Endothelial cell of umbilical vein (primary cell): ENCODE measurements at regions not wholly inside any gene's neighbourhood (a gene's known extent, or its start where the extent isn't known, plus 50 kb on each side); places are given as distances from the start of the nearest gene placed in this dataset.

ENCODE experiments used
- POLR2A ChIP-seq: IDR thresholded peaks from 2 replicates; pipeline ENCODE4 v1.6.1; 2012; ENCODE audit warnings: low read depth, mild to moderate bottlenecking, control low read depth, low read length
- POLR2AphosphoS5 ChIP-seq: IDR thresholded peaks from 2 replicates; pipeline ENCODE4 v1.6.1; 2012; ENCODE audit warnings: low read depth, mild to moderate bottlenecking, control low read depth, low read length, moderate library complexity; ENCODE audit not compliant: insufficient read depth
- TF ChIP-seq, protein P1 (sequence below), 2 donors: IDR thresholded peaks; 1 replicate in 1 of 2; 2 replicates in 1 of 2; pipeline ENCODE4 v1.5.1; 2011; ENCODE audit warnings: low read length in 2 of 2, mild to moderate bottlenecking in 2 of 2, moderate library complexity in 2 of 2, control low read depth in 1 of 2, inconsistent platforms in 1 of 2, low read depth in 1 of 2; ENCODE audit not compliant: insufficient read depth in 1 of 2; ENCODE audit errors: extremely low read depth in 1 of 2
- TF ChIP-seq, protein P2 (sequence below): IDR thresholded peaks from 2 replicates; pipeline ENCODE4 v1.6.1; 2011; ENCODE audit not compliant: insufficient read depth, insufficient read length

DNA sequence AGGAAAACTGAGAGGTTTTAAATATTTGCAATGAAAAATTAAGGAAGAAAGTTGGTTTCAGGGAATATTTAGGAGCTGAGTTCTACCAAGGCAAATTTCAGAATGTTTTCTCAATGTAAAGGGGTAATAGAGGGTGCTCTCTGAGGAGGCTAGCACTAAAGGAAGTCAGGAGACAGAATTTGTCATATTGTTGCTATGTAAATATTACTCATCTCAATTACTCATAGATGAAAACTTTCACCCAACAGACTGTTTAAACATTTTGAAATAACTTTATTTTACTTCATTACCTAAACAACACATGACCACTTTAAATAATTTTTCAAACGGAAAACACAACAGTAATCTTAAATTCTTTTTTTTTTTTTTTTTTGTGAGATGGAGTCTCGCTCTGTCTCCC, 274.8 kb upstream of the NRG3 start:
- TF ChIP-seq, protein P1, sequence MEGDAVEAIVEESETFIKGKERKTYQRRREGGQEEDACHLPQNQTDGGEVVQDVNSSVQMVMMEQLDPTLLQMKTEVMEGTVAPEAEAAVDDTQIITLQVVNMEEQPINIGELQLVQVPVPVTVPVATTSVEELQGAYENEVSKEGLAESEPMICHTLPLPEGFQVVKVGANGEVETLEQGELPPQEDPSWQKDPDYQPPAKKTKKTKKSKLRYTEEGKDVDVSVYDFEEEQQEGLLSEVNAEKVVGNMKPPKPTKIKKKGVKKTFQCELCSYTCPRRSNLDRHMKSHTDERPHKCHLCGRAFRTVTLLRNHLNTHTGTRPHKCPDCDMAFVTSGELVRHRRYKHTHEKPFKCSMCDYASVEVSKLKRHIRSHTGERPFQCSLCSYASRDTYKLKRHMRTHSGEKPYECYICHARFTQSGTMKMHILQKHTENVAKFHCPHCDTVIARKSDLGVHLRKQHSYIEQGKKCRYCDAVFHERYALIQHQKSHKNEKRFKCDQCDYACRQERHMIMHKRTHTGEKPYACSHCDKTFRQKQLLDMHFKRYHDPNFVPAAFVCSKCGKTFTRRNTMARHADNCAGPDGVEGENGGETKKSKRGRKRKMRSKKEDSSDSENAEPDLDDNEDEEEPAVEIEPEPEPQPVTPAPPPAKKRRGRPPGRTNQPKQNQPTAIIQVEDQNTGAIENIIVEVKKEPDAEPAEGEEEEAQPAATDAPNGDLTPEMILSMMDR (IDR thresholded peaks at IDR 0.05; ENCODE audit: extremely low read depth in 1 of 2, insufficient read depth in 1 of 2, low read depth in 1 of 2, low read length in 2 of 2) = no peak
- TF ChIP-seq POLR2AphosphoS5 (no peak), POLR2A (no peak)
- TF ChIP-seq, protein P2, sequence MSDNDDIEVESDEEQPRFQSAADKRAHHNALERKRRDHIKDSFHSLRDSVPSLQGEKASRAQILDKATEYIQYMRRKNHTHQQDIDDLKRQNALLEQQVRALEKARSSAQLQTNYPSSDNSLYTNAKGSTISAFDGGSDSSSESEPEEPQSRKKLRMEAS = no peak
